ENCODE measurements at regions not wholly inside any gene's neighbourhood (a gene's known extent, or its start where the extent isn't known, plus 50 kb on each side); places are given as distances from the start of the nearest gene placed in this dataset.

GRCh38 chr6:120627612-120628011, 706.7 kb downstream of the TBC1D32 start:
- TF ChIP-seq EP300 (IDR thresholded peaks at IDR 0.05; ENCODE audit: low read depth in 2 of 2, low read length in 2 of 2): no peak
- TF ChIP-seq EP300 (CRISPR knock-in tag; IDR thresholded peaks at IDR 0.05; ENCODE audit: borderline replicate concordance): no peak
- no peak for TF ChIP-seq ZSCAN20 (CRISPR knock-in tag; IDR thresholded peaks at IDR 0.05; ENCODE audit: borderline replicate concordance)
- no peak for TF ChIP-seq MYC (CRISPR knock-in tag; IDR thresholded peaks at IDR 0.05; ENCODE audit: borderline replicate concordance)
- TF ChIP-seq CTCF (CRISPR knock-in tag; IDR thresholded peaks at IDR 0.05): no peak
- TF ChIP-seq, protein P1, sequence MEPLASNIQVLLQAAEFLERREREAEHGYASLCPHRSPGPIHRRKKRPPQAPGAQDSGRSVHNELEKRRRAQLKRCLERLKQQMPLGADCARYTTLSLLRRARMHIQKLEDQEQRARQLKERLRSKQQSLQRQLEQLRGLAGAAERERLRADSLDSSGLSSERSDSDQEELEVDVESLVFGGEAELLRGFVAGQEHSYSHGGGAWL (CRISPR knock-in tag; IDR thresholded peaks at IDR 0.05): no peak
- no peak for TF ChIP-seq CREB3 (CRISPR knock-in tag; IDR thresholded peaks at IDR 0.05)
- no peak for TF ChIP-seq GTF2F1 (IDR thresholded peaks at IDR 0.05; ENCODE audit: low read length)
